ENCODE measurements at regions not wholly inside any gene's neighbourhood (a gene's known extent, or its start where the extent isn't known, plus 50 kb on each side); places are given as distances from the start of the nearest gene placed in this dataset.

GRCh38 chr12:118520214-118521035 lies 144.1 kb downstream of the SUDS3 start:
- ATAC-seq (no peak), DNase-seq (ENCODE audit: low spot score) (no peak)
- H3K27ac Mint-ChIP-seq: no peak overlapping the region
- H3K4me1 Mint-ChIP-seq: peaks cover 9% of the 10 kb centered on the region; the same call in 1 of the 2 replicates
- CTCF ChIA-PET: no interaction called here
- no peak overlapping the region for H3K4me3 Mint-ChIP-seq
- H3K9me3 Mint-ChIP-seq: peaks cover 12% of the 10 kb centered on the region; the same call in 1 of the 2 replicates
- no peak for TF ChIP-seq E2F5 (CRISPR knock-in tag; IDR thresholded peaks at IDR 0.05)
- TF ChIP-seq IRF1 (CRISPR knock-in tag; IDR thresholded peaks at IDR 0.05): no peak
- no peak for TF ChIP-seq SP1 (CRISPR knock-in tag; conservative IDR thresholded peaks at IDR 0.05)
- TF ChIP-seq MLX (CRISPR knock-in tag; IDR thresholded peaks at IDR 0.05): no peak
- TF ChIP-seq ZNF425 (CRISPR knock-in tag; conservative IDR thresholded peaks at IDR 0.05): no peak
- TF ChIP-seq PRDM15 (CRISPR knock-in tag; IDR thresholded peaks at IDR 0.05): no peak
- no peak for TF ChIP-seq ZNF219 (CRISPR knock-in tag; IDR thresholded peaks at IDR 0.05; ENCODE audit: borderline replicate concordance)
- TF ChIP-seq ATF3 (CRISPR knock-in tag; conservative IDR thresholded peaks at IDR 0.05): no peak
- no peak for TF ChIP-seq ZMAT4 (CRISPR knock-in tag; IDR thresholded peaks at IDR 0.05)
- TF ChIP-seq ZNF263 (CRISPR knock-in tag; IDR thresholded peaks at IDR 0.05; ENCODE audit: low read depth): no peak
- TF ChIP-seq SMAD4 (CRISPR knock-in tag; IDR thresholded peaks at IDR 0.05): no peak
- no peaks in the 10 kb centered on the region for H3K36me3 Mint-ChIP-seq
- POLR2A ChIA-PET: no interaction called here
- no peaks in the 10 kb centered on the region for H3K27me3 Mint-ChIP-seq (ENCODE audit: low read depth)

- TF ChIP-seq CREB1 (CRISPR knock-in tag; IDR thresholded peaks at IDR 0.05) (no peak), HMGA2 (CRISPR knock-in tag; IDR thresholded peaks at IDR 0.05) (no peak), ZSCAN18 (CRISPR knock-in tag; IDR thresholded peaks at IDR 0.05) (no peak), CTCF (IDR thresholded peaks at IDR 0.05) (no peak), GABPB1 (CRISPR knock-in tag; IDR thresholded peaks at IDR 0.05) (no peak), ZNF263 (CRISPR knock-in tag; IDR thresholded peaks at IDR 0.05; ENCODE audit: low read depth) (no peak), IRF1 (CRISPR knock-in tag; IDR thresholded peaks at IDR 0.05) (no peak), HMGXB4 (CRISPR knock-in tag; IDR thresholded peaks at IDR 0.05) (no peak)
- peaks cover 12% of the 10 kb centered on the region; the same call in 1 of the 2 replicates for H3K9me3 Mint-ChIP-seq
- H3K4me3 Mint-ChIP-seq: no peak overlapping the region
- H3K27me3 Mint-ChIP-seq (ENCODE audit: low read depth): no peaks in the 10 kb centered on the region
- DNase-seq (ENCODE audit: low spot score): no peak
- H3K4me1 Mint-ChIP-seq: peaks cover 9% of the 10 kb centered on the region; the same call in 1 of the 2 replicates
- no peak overlapping the region for H3K27ac Mint-ChIP-seq
- no peaks in the 10 kb centered on the region for H3K36me3 Mint-ChIP-seq
- POLR2A ChIA-PET: no interaction called here
- ATAC-seq: no peak
- CTCF ChIA-PET: no interaction called here
Observed at GRCh38 chr12:118521036-118521370, 144.6 kb downstream of the SUDS3 start.
